Astrocyte of the cerebellum (primary cell): ENCODE measurements at regions not wholly inside any gene's neighbourhood (a gene's known extent, or its start where the extent isn't known, plus 50 kb on each side); places are given as distances from the start of the nearest gene placed in this dataset.

Source experiments
- DNase-seq: peaks from one replicate; pipeline ENCODE4 v3.0.0-alpha.2; 2011; ENCODE audit warnings: low read depth
- H3K4me3 ChIP-seq: 2 replicates; pipeline ENCODE4 v1.5.1; 2011; ENCODE audit warnings: mild to moderate bottlenecking, low read depth, low read length, moderate library complexity
- in situ Hi-C: cut with HindIII; loops from 2 replicates; pipeline ENCODE4 v1.10.0; 2017; ENCODE audit warnings: low sequenced_read_pairs
- TF ChIP-seq, protein P1 (sequence below): IDR thresholded peaks from 2 replicates; pipeline ENCODE4 v1.5.1; 2012; ENCODE audit warnings: low read length, low read depth, moderate library complexity, mild to moderate bottlenecking; ENCODE audit errors: missing control alignments

DNA sequence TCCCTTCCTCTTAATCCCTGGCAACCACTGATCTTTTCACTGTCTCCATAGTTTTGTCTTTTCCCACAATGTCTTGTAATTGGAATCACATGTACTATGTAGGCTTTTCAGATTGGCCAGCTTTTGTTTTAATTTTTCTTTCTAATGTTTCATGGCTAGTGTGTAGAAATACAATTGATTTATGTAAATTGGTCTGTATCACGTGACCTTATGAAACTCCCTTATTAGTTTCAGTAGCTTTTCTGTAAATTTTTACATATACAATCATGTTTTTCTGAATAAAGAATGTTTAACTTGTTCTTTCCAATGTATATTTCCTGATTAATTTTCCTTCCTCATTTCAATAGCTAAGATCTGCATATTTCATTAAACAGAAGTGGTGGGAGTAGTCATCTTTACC is 319.3 kb downstream of the MDFIC start:
- in situ Hi-C loops, result no loop called here
- TF ChIP-seq, protein P1, sequence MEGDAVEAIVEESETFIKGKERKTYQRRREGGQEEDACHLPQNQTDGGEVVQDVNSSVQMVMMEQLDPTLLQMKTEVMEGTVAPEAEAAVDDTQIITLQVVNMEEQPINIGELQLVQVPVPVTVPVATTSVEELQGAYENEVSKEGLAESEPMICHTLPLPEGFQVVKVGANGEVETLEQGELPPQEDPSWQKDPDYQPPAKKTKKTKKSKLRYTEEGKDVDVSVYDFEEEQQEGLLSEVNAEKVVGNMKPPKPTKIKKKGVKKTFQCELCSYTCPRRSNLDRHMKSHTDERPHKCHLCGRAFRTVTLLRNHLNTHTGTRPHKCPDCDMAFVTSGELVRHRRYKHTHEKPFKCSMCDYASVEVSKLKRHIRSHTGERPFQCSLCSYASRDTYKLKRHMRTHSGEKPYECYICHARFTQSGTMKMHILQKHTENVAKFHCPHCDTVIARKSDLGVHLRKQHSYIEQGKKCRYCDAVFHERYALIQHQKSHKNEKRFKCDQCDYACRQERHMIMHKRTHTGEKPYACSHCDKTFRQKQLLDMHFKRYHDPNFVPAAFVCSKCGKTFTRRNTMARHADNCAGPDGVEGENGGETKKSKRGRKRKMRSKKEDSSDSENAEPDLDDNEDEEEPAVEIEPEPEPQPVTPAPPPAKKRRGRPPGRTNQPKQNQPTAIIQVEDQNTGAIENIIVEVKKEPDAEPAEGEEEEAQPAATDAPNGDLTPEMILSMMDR, result no peak

DNA sequence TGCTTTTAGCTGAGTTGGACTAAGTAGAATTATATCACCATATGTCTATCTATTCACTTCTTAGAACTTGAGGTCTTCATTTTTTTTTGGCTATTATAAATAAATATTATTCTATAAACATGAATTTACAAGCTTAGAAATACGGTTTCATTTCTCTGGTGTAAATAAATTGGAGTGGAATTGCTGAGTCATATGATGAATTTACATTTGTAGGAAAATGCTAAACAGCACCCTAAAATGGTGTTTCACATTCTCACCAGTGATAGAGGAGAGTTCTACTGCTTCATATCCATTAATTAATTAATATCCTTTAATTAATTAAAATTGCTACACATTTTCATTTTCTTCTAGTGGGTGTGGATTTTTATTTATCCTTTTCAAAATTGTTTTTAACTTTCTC is 318.3 kb downstream of the MDFIC start:
- in situ Hi-C loops, result no loop called here
- DNase-seq, result no peak
- H3K4me3 ChIP-seq, result no peak overlapping the region
- TF ChIP-seq, protein P1, result no peak

More for the DNA sequence above, 319.3 kb downstream of the MDFIC start:
- H3K4me3 ChIP-seq, result no peak overlapping the region
- no peak for DNase-seq

DNA sequence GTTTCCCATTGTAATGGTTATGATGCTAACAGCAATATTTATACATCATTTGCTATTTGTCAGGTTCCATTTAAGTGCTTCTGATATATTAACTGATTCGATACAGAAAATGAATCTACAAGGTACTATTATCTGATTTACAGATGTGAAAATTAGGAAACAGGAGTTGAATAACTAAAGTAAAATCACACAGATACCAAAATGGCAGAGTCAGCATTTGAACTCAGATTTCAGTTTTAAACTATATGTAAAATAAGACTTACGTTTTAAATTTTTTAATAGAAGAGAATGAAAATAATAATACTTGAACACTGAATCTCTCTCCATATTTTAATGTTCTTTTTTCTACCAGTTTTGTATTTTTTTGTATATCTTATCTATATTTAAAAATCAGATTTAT is 313.2 kb downstream of the MDFIC start:
- no peak for DNase-seq
- in situ Hi-C loops, result no loop called here
- H3K4me3 ChIP-seq, result no peak overlapping the region
- TF ChIP-seq, protein P1, result no peak

DNA sequence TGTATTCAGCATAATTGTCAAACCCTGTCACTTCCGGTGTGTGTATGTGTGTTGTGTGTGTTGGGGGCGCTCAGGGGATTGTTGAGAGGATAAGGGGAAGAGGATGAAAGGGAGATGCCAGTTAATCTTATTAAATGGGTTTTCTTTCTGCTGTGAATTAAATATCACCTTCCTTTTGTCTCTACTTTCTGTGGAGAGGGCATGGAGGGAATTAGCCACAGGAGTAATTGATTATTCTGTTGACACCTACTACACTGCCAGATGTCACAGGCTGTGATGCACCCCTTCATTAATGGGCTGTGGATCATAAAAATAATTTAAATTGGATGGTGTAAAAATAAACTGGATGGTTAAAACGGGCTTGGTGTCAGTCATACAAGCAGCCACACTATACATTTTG is 311.9 kb downstream of the MDFIC start:
- TF ChIP-seq, protein P1, result no peak
- in situ Hi-C loops, result no loop called here
- H3K4me3 ChIP-seq, result no peak overlapping the region
- no peak for DNase-seq

- H3K4me3 ChIP-seq, result no peak overlapping the region
These were observed 310.1 kb downstream of the MDFIC start for GRCh38 chr7:115232041-115232440.

GRCh38 chr7:115230882-115231571 is 309.1 kb downstream of the MDFIC start:
- no peak overlapping the region for H3K4me3 ChIP-seq
- TF ChIP-seq, protein P1, result no peak
- DNase-seq, result peak; percentile 93
- in situ Hi-C loops, result no loop called here

More at GRCh38 chr7:115232041-115232440, 310.1 kb downstream of the MDFIC start:
- DNase-seq, result no peak
- in situ Hi-C loops, result no loop called here
- TF ChIP-seq, protein P1, result no peak
